ENCODE measurements at regions not wholly inside any gene's neighbourhood (a gene's known extent, or its start where the extent isn't known, plus 50 kb on each side); places are given as distances from the start of the nearest gene placed in this dataset.

DNA sequence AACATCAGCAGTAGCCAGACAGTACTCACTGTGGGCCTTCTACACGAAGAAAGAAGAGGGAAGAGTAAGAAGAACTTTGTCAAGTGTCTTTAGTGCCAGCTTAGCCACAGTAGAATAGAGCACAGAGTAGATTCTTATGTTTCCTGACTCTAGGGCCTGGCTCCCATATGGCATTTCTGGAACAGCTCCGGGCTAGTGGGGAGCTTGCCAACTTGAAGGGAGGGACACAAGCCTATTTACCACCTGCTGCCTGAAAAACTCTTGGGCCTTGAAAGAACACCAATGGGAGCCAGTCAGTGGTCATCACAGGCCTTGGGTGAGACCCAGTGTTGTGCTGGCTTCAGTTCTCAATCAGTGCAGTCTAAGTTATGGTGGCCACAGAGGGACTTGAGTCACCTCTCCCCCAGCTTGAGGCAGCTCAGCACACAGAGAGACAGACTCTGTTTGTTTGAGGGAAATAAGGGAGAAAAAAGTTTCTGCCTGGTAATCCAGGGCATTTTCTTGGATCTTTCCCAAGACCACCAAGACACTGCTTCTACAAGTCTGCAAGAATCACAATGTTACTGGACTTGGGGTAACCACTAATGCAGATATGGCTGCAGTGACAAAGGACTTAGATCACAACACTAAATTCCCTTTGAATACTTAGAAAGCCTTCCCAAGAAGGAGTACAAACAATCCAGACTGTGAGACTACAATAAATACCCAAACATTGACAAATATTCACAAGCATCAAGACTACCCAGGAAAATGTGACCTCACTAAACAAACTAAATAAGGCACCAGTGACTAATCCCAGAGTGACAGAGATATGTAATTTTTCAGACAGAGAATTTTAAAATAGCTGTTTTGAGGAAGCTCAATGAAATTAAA, 261.0 kb upstream of the NDST3 start:
- ATAC-seq = no peak
- no peak overlapping the region for H3K27ac ChIP-seq
- no peak overlapping the region for H3K4me3 ChIP-seq
- TF ChIP-seq, protein P1, sequence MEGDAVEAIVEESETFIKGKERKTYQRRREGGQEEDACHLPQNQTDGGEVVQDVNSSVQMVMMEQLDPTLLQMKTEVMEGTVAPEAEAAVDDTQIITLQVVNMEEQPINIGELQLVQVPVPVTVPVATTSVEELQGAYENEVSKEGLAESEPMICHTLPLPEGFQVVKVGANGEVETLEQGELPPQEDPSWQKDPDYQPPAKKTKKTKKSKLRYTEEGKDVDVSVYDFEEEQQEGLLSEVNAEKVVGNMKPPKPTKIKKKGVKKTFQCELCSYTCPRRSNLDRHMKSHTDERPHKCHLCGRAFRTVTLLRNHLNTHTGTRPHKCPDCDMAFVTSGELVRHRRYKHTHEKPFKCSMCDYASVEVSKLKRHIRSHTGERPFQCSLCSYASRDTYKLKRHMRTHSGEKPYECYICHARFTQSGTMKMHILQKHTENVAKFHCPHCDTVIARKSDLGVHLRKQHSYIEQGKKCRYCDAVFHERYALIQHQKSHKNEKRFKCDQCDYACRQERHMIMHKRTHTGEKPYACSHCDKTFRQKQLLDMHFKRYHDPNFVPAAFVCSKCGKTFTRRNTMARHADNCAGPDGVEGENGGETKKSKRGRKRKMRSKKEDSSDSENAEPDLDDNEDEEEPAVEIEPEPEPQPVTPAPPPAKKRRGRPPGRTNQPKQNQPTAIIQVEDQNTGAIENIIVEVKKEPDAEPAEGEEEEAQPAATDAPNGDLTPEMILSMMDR (IDR thresholded peaks at IDR 0.05) = no peak
- no peak for TF ChIP-seq POLR2A (IDR thresholded peaks at IDR 0.05)
- no peak for DNase-seq
- intact Hi-C loops (cut with DNase I) = no loop called here
- peaks cover 0 to 6% (median 0%) of the 10 kb centered on the region in 12 donors for H3K9me3 ChIP-seq
- no peaks in the 10 kb centered on the region for H3K27me3 ChIP-seq
- WGBS, 4 donors = 66 to 81% (median 72%) methylated on average over 2 of the region's 2 CpGs
- no peaks in the 10 kb centered on the region for H3K36me3 ChIP-seq
- H3K4me1 ChIP-seq = no peaks in the 10 kb centered on the region

DNA sequence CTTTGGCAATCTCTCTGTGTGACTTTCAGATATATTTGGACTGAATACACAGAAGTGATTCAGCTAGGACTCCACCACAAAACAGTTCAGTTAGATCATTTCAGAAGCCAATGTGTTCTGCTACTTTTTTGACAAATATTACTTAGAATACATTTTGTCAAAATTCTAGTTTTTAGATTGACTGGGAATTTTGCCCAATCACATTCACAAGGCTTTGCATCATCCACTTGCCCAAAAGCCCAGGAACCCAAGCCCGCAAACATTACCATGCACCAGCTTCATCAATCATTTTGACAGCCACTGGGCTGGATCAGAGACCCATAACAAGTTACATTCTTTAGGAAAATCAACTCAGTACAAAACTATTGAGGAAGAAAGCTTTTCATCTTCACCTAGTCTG, 256.6 kb upstream of the NDST3 start:
- Histone ChIP-seq H3K4me3 (no peak overlapping the region), H3K27me3 (no peaks in the 10 kb centered on the region), H3K9me3 (peaks cover 0 to 6% (median 0%) of the 10 kb centered on the region in 12 donors), H3K4me1 (no peaks in the 10 kb centered on the region), H3K36me3 (no peaks in the 10 kb centered on the region), H3K27ac (no peak overlapping the region)
- intact Hi-C loops (cut with DNase I) = no loop called here
- no peak for DNase-seq
- WGBS, 4 donors = 77 to 88% (median 84%) methylated on average over 1 of the region's 1 CpG
- no peak for TF ChIP-seq POLR2A (IDR thresholded peaks at IDR 0.05)
- TF ChIP-seq, protein P1 (IDR thresholded peaks at IDR 0.05) = no peak
- ATAC-seq = no peak

DNA sequence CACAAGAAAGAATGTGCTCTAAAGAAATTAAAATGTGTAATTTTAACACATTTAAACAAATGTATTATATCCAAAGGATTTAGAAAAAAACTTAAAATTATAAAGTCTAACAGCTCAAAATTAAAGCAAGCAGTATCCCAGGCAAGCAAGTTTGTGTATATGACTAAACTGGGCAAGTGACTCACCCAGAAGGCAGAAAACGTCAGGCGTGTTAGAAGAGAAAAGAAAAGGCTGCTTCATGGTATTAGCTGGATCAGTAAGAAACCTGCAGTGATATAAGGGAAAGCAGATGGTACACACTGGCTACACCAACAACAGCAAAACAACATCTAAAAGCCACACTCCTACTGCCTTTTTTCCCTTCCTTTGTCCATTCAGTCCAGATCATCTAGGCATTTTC, 250.6 kb upstream of the NDST3 start:
- Histone ChIP-seq H3K9me3 (no peaks in the 10 kb centered on the region), H3K4me1 (no peaks in the 10 kb centered on the region), H3K27me3 (no peaks in the 10 kb centered on the region), H3K36me3 (no peaks in the 10 kb centered on the region), H3K27ac (no peak overlapping the region), H3K4me3 (no peak overlapping the region)
- no peak for ATAC-seq
- TF ChIP-seq, protein P1 (IDR thresholded peaks at IDR 0.05) = no peak
- no peak for TF ChIP-seq POLR2A (IDR thresholded peaks at IDR 0.05)
- 49 to 59% (median 54%) methylated on average over 2 of the region's 2 CpGs for WGBS, 4 donors
- intact Hi-C loops (cut with DNase I) = loop anchor here in 1 of 10 donors (2.0 kb wide), 1 partner anchor 27 kb away; no protein-coding TSS in a partner anchor
- DNase-seq = no peak

DNA sequence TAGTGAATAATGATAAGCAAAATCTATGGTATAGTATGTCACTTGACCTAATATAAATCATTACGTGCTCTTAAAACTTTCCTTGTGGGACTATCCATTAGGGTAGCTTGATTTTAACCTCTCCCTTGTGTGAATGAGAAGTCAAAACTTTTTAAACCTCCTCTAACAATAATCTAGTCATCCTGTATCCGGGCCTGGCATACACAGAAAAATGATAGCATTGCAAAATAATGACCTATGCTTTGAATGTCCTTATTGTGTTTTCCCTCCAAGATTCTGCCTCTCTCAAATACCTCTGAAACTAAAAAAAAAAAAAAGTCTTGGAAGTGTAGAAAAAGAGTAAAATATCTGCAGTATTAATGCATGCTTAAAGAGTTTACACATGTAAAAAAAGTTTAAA, 250.0 kb upstream of the NDST3 start:
- Histone ChIP-seq H3K27me3 (no peaks in the 10 kb centered on the region), H3K4me1 (no peaks in the 10 kb centered on the region)

More for the DNA sequence above, 250.0 kb upstream of the NDST3 start:
- intact Hi-C loops (cut with DNase I) = loop anchor here in 1 of 10 donors (2.0 kb wide), 1 partner anchor 27 kb away; no protein-coding TSS in a partner anchor
- Histone ChIP-seq H3K9me3 (no peaks in the 10 kb centered on the region), H3K4me3 (no peak overlapping the region), H3K27ac (no peak overlapping the region), H3K36me3 (no peaks in the 10 kb centered on the region)
- no peak for ATAC-seq
- no peak for DNase-seq
- TF ChIP-seq POLR2A (IDR thresholded peaks at IDR 0.05) = no peak
- TF ChIP-seq, protein P1 (IDR thresholded peaks at IDR 0.05) = no peak
- 62 to 77% (median 69%) methylated on average over 2 of the region's 2 CpGs for WGBS, 4 donors
